NAMALWA (cell line): ENCODE measurements at regions not wholly inside any gene's neighbourhood (a gene's known extent, or its start where the extent isn't known, plus 50 kb on each side); places are given as distances from the start of the nearest gene placed in this dataset.
"Not testable (repeated sequence)": the region's sequence is repeated elsewhere in the genome, so short reads cannot be mapped to it uniquely, and the experiment has no call there.

Experiments
- DNase-seq: peaks from one replicate; pipeline ENCODE4 v3.0.0-alpha.2; 2015; ENCODE audit warnings: low spot score

DNA sequence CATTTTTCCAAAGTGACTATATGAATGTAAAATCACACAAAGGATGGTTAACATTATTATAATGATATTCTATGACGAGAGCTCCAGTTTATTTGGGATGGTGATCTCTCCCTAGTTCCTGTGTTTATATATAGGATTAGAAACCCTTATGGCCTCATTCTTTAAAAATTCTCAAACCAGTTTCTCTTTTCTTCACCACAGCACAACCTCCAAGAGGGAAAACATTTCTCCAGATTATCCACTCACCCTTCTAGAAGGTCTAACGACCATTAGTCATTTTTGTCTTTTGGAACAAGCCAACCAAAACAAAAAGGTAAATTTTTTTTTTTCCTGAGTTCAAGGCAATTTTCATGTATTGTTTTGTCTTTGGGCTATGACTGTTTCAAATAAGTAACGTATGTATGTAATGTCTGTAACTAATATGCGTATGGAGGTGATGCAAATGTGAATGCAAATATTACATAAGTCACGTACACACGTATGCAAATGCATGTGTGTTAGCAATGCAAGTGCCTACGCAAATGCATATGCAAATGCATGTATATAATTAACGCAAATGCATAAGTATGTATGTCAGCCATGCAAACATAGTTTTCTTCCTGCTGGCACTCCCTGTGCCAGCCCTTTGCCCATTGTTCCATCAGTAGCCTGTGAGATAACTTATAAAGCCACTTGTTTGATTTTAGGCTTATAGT is 72.5 kb upstream of the MORC3 start:
- peak; percentile 77 for DNase-seq

DNA sequence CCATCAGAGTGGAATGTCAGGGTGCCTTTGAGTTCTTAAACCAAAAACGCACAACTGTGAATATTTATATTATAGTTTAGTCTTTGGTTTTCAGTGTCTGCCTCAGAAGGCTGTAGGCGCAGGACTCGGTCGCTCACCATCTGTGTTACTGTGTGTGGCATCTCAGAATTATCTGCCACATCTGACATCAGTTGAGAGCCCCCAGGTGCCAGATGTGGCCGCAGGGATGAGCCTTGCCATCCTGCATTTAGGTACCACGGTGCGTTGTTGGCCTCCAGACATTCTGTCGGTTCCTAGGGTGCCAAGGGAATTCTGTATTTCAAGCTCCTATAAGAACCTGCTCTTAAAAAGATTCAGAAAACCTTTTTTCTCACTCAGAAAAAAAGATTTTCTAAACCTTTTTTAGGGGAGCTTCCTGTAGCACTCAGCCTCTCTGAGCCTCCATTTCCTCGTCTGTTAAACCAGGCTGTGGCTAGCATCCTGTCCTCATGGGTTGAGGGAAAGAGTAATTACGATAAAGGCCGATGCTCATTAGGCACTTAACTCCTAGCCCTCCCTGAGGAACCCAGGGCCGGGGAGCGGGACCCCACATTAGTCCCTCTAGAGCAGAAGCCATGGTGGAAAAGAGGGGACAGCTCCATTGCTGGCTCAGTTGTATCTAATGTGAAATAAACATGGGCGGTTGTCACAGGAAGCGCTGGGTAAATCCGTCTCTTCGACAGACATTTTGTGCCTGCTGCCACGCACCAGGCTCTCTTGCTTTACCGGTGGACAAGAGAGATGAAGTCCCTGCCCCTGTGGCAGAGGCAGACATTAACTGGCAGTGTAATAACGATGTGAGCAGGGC is 70.2 kb upstream of the MORC3 start:
- no peak for DNase-seq

GRCh38 chr21:36250423-36251075 is 69.4 kb upstream of the MORC3 start:
- DNase-seq: no peak

DNA sequence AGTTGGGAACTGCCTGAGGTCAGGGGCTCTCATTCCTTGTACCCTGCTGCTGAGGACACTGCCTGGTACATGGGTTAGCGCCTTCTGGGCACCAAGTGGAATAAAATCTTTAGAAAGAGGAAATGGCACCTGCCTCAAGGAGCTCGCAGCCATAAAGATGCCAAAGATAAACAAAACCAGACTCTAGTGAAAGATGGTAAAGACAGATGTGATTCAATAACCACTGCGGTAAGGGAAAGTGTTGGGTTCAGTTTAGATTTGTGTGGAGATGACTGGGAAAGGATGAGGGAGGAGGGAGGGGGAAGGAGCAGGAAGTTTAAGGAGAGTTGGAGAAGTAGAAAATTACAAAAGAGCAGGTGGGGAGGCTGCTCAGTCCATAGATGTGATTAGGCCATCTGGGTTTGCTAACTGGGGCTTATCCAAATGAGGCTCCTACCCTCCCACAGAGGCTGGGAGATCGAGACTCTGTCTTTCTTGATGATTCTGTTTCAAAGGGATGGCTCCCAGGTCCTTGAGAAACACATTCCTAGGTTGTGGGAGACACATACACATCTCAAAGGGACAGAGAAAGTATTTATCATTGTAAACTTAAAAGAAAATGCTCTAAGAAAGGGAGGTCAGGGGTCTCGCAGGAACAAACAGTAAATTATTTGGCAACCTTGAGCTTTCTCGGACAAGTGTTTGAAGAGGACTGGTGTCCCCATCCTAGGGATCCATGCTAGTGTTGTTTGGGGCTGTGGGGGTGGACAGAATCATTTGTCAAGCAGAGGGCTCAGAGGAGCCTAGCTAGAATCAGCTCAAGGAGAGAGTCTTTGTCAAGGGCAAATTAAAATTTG is 65.7 kb upstream of the MORC3 start:
- DNase-seq: peak; percentile 72

GRCh38 chr21:36255663-36256062 is 64.3 kb upstream of the MORC3 start:
- DNase-seq: peak; percentile 90

GRCh38 chr21:36257657-36258056 is 62.3 kb upstream of the MORC3 start:
- no peak for DNase-seq

- DNase-seq: peak; percentile 90
Measured at GRCh38 chr21:36260030-36260787, 59.8 kb upstream of the MORC3 start.

DNA sequence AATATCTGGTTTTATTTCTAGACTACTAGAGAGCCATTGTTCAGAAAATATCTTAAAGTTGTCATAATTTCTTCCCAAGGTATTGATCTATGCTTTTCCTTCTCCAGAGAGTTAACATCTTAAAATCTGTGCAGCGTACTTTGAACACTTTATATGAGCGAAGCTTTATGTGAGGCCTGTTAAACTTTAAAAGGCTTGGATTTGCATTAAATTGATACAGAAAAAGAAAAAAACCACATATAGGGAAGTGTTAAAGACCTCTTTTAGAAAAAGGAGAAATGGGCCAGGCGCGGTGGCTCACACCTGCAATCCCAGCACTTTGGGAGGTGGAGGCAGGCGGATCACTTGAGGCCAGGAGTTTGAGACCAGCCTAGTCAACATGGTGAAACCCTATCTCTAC is 59.2 kb upstream of the MORC3 start:
- no peak for DNase-seq

DNA sequence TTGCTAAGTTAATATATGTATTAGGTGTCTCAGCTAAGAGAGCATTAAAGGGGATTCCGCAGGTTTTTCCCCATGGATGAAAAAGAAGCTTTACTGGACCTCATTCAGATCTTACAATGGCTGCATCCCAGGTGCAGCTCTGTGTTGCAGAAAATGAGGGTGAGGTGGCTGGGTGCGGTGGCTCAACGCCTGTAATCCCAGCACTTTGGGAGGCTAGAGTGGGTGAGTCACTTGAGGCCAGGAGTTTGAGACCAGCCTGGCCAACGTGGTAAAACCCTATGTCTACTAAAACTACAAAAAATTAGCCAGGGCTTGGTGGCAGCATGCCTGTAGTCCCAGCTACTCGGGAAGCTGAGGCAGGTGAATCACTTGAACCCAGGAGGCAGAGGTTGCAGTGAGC is 58.5 kb upstream of the MORC3 start:
- DNase-seq: no peak

GRCh38 chr21:36263797-36264196 is 56.2 kb upstream of the MORC3 start:
- peak; percentile 9 for DNase-seq

- no peak for DNase-seq
Measured at GRCh38 chr21:36265431-36265830, 54.6 kb upstream of the MORC3 start.

DNA sequence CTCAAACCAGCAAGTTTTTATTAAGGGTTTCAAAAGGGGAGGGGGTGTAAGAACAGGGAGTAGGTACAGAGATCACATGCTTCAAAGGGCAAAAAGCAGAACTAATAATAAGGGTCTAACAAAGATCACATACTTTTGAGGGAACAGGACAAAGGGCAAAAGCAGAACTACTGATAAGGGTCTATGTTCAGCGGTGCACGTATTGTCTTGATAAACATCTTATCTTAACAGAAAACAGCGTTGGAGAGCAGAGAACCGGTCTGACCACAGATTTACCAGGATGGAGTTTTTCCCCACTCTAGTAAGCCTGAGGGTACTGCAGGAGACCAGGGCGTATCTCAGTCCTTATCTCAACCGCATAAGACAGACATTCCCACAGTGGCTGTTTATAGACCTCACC is 52.2 kb upstream of the MORC3 start:
- not testable (repeated sequence) for DNase-seq

- not testable (repeated sequence) for DNase-seq
Measured at GRCh38 chr21:36268264-36268663, 51.7 kb upstream of the MORC3 start.
